Skin epidermis (tissue), 12 donors: ENCODE measurements at regions not wholly inside any gene's neighbourhood (a gene's known extent, or its start where the extent isn't known, plus 50 kb on each side); places are given as distances from the start of the nearest gene placed in this dataset.
A peak's percentile ranks its signal among the peaks of the same experiment; 100 is the strongest.

Experiments used
- H3K27ac ChIP-seq, 21 experiments: fragments of 200-600 bp; sonication (generic) in 11 of 21; one replicate each; pipeline ENCODE4 v1.5.0; 2020; ENCODE audit warnings: mild to moderate bottlenecking in 3 of 21, inconsistent platforms in 2 of 21, moderate library complexity in 2 of 21
- H3K4me3 ChIP-seq, 7 experiments: fragments of 200-600 bp; sonication (generic) in 2 of 7; one replicate each; pipeline ENCODE4 v1.5.0; 2020; ENCODE audit warnings: inconsistent platforms in 2 of 7, mild to moderate bottlenecking in 2 of 7, moderate library complexity in 1 of 7

GRCh38 chr10:62453274-62453673 lies 79.1 kb downstream of the ZNF365 start:
- no peak overlapping the region for H3K27ac ChIP-seq

GRCh38 chr10:62454687-62455397 lies 80.7 kb downstream of the ZNF365 start:
- no peak overlapping the region for H3K4me3 ChIP-seq
- peak overlapping the region in 7 of 21 experiments; percentile 2 to 64 (median 16) for H3K27ac ChIP-seq

More at GRCh38 chr10:62453274-62453673, 79.1 kb downstream of the ZNF365 start:
- H3K4me3 ChIP-seq, result no peak overlapping the region

- H3K4me3 ChIP-seq, result no peak overlapping the region
- H3K27ac ChIP-seq, result peak overlapping the region in 2 of 21 experiments; percentile 6 to 20
Measured at GRCh38 chr10:62456611-62457101, 82.5 kb downstream of the ZNF365 start.

GRCh38 chr10:62457196-62457595 lies 83.0 kb downstream of the ZNF365 start:
- H3K4me3 ChIP-seq, result no peak overlapping the region
- H3K27ac ChIP-seq, result peak overlapping the region in 2 of 21 experiments; percentile 6 to 16

GRCh38 chr10:62457598-62457997 lies 83.4 kb downstream of the ZNF365 start:
- Histone ChIP-seq H3K27ac (peak overlapping the region in 2 of 21 experiments; percentile 7 to 16), H3K4me3 (no peak overlapping the region)

GRCh38 chr10:62459072-62459471 lies 84.9 kb downstream of the ZNF365 start:
- Histone ChIP-seq H3K27ac (no peak overlapping the region), H3K4me3 (no peak overlapping the region)

- Histone ChIP-seq H3K4me3 (no peak overlapping the region), H3K27ac (peak overlapping the region in 5 of 21 experiments; percentile 14 to 47 (median 35))
Measured at GRCh38 chr10:62459500-62459899, 85.3 kb downstream of the ZNF365 start.

GRCh38 chr10:62460393-62460792 lies 86.2 kb downstream of the ZNF365 start:
- no peak overlapping the region for H3K27ac ChIP-seq
- H3K4me3 ChIP-seq, result no peak overlapping the region

GRCh38 chr10:62461120-62461519 lies 87.0 kb downstream of the ZNF365 start:
- Histone ChIP-seq H3K4me3 (no peak overlapping the region), H3K27ac (no peak overlapping the region)

GRCh38 chr10:62462461-62462860 lies 88.3 kb downstream of the ZNF365 start:
- H3K4me3 ChIP-seq, result no peak overlapping the region
- H3K27ac ChIP-seq, result no peak overlapping the region

GRCh38 chr10:62463364-62463763 lies 89.2 kb downstream of the ZNF365 start:
- Histone ChIP-seq H3K27ac (no peak overlapping the region), H3K4me3 (no peak overlapping the region)

GRCh38 chr10:62464308-62464707 lies 90.1 kb downstream of the ZNF365 start:
- Histone ChIP-seq H3K4me3 (no peak overlapping the region), H3K27ac (no peak overlapping the region)

GRCh38 chr10:62466590-62466989 lies 92.4 kb downstream of the ZNF365 start:
- no peak overlapping the region for H3K4me3 ChIP-seq
- no peak overlapping the region for H3K27ac ChIP-seq

- H3K4me3 ChIP-seq, result no peak overlapping the region
- H3K27ac ChIP-seq, result no peak overlapping the region
Measured at GRCh38 chr10:62467527-62467926, 93.4 kb downstream of the ZNF365 start.

- no peak overlapping the region for H3K27ac ChIP-seq
- H3K4me3 ChIP-seq, result no peak overlapping the region
Measured at GRCh38 chr10:62471711-62472110, 97.5 kb downstream of the ZNF365 start.

- Histone ChIP-seq H3K4me3 (no peak overlapping the region), H3K27ac (no peak overlapping the region)
Measured at GRCh38 chr10:62473241-62473640, 99.1 kb downstream of the ZNF365 start.

GRCh38 chr10:62475551-62475950 lies 101.4 kb downstream of the ZNF365 start:
- H3K4me3 ChIP-seq, result no peak overlapping the region
- H3K27ac ChIP-seq, result no peak overlapping the region

GRCh38 chr10:62479523-62479922 lies 105.4 kb downstream of the ZNF365 start:
- Histone ChIP-seq H3K27ac (no peak overlapping the region), H3K4me3 (no peak overlapping the region)

GRCh38 chr10:62480196-62480595 lies 106.0 kb downstream of the ZNF365 start:
- no peak overlapping the region for H3K4me3 ChIP-seq
- H3K27ac ChIP-seq, result no peak overlapping the region

GRCh38 chr10:62482581-62482980 lies 108.4 kb downstream of the ZNF365 start:
- Histone ChIP-seq H3K27ac (no peak overlapping the region), H3K4me3 (no peak overlapping the region)

GRCh38 chr10:62491597-62491996 lies 117.4 kb downstream of the ZNF365 start:
- H3K4me3 ChIP-seq, result no peak overlapping the region
- peak overlapping the region in 1 of 21 experiments; percentile 14 for H3K27ac ChIP-seq
